KMS-11 (cell line): ENCODE measurements at regions not wholly inside any gene's neighbourhood (a gene's known extent, or its start where the extent isn't known, plus 50 kb on each side); places are given as distances from the start of the nearest gene placed in this dataset.
"Not testable (repeated sequence)": the region's sequence is repeated elsewhere in the genome, so short reads cannot be mapped to it uniquely, and the experiment has no call there.

Experiments
- H2AFZ ChIP-seq: fragments of 200-600 bp; sonication (generic); 2 replicates; pipeline ENCODE4 v1.6.1; 2016; ENCODE audit warnings: antibody characterized with exemption, mixed run types, low read depth
- H3K27ac ChIP-seq: fragments of 200-600 bp; sonication (generic); 2 replicates; pipeline ENCODE4 v1.6.1; 2016; ENCODE audit warnings: mild to moderate bottlenecking, mixed run types
- H3K27me3 ChIP-seq: fragments of 200-600 bp; sonication (generic); 2 replicates; pipeline ENCODE4 v1.6.1; 2017; ENCODE audit warnings: mild to moderate bottlenecking, low read depth, mixed run types, moderate library complexity; ENCODE audit not compliant: insufficient read depth
- H3K36me3 ChIP-seq: fragments of 200-600 bp; sonication (generic); 2 replicates; pipeline ENCODE4 v1.6.1; 2017; ENCODE audit warnings: mild to moderate bottlenecking, mixed run types; ENCODE audit not compliant: insufficient read depth
- H3K4me1 ChIP-seq: fragments of 200-600 bp; sonication (generic); 2 replicates; pipeline ENCODE4 v1.6.1; 2016; ENCODE audit warnings: mild to moderate bottlenecking, low read depth, mixed run types; ENCODE audit not compliant: poor library complexity, severe bottlenecking
- H3K4me2 ChIP-seq: fragments of 200-600 bp; sonication (generic); 2 replicates; pipeline ENCODE4 v1.7.0; 2016; ENCODE audit warnings: mild to moderate bottlenecking, mixed run types
- H3K4me3 ChIP-seq: fragments of 200-600 bp; sonication (generic); IDR thresholded peaks from 2 replicates; pipeline ENCODE4 v1.6.1; 2017; ENCODE audit warnings: low read depth, low read length, mixed read lengths; ENCODE audit not compliant: insufficient read depth
- H3K79me2 ChIP-seq: fragments of 200-600 bp; sonication (generic); 2 replicates; pipeline ENCODE4 v1.6.1; 2016; ENCODE audit warnings: low read depth, mixed run types; ENCODE audit not compliant: insufficient read depth
- H3K9ac ChIP-seq: fragments of 200-600 bp; sonication (generic); 2 replicates; pipeline ENCODE4 v1.6.1; 2016; ENCODE audit warnings: mild to moderate bottlenecking, mixed run types
- H4K20me1 ChIP-seq: fragments of 200-600 bp; sonication (generic); 2 replicates; pipeline ENCODE4 v1.6.1; 2016; ENCODE audit warnings: mild to moderate bottlenecking, mixed run types; ENCODE audit not compliant: insufficient read depth
- TF ChIP-seq, protein P1 (sequence below): fragments of 200-600 bp; sonication (generic); conservative IDR thresholded peaks from 2 replicates; pipeline ENCODE4 v1.6.1; 2017; ENCODE audit warnings: low read depth, mild to moderate bottlenecking, antibody characterized with exemption, low read length, moderate library complexity, mixed read lengths

- TF ChIP-seq, protein P1, sequence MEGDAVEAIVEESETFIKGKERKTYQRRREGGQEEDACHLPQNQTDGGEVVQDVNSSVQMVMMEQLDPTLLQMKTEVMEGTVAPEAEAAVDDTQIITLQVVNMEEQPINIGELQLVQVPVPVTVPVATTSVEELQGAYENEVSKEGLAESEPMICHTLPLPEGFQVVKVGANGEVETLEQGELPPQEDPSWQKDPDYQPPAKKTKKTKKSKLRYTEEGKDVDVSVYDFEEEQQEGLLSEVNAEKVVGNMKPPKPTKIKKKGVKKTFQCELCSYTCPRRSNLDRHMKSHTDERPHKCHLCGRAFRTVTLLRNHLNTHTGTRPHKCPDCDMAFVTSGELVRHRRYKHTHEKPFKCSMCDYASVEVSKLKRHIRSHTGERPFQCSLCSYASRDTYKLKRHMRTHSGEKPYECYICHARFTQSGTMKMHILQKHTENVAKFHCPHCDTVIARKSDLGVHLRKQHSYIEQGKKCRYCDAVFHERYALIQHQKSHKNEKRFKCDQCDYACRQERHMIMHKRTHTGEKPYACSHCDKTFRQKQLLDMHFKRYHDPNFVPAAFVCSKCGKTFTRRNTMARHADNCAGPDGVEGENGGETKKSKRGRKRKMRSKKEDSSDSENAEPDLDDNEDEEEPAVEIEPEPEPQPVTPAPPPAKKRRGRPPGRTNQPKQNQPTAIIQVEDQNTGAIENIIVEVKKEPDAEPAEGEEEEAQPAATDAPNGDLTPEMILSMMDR = no peak
- Histone ChIP-seq H3K4me2 (no peak overlapping the region), H2AFZ (no peak overlapping the region), H3K36me3 (no peaks in the 10 kb centered on the region), H3K4me3 (no peak overlapping the region), H3K9ac (no peak overlapping the region), H3K4me1 (no peaks in the 10 kb centered on the region), H4K20me1 (no peaks in the 10 kb centered on the region), H3K27ac (no peak overlapping the region), H3K79me2 (no peaks in the 10 kb centered on the region), H3K27me3 (no peaks in the 10 kb centered on the region)
Measured at GRCh38 chr2:13696601-13697000, 935.9 kb upstream of the LRATD1 start.

DNA sequence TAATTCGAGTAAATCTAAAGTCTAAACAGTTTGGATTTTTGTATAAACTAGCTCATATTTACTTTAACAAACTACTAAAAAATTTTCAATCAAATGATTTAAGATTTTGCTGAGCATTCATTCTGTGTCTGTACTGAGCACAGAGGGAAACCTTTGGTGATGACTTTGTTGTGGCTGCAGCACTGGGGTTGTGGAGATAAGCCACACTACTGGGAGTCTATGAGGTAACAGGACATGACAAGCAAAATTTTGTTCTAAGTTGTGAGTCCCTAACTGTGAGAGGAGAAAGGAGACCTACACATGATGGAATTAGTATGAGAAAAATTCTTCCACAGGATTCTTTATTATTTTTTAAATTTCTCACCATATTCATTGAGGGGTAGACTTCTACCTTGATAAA is 933.7 kb upstream of the LRATD1 start:
- no peak overlapping the region for H3K27ac ChIP-seq
- no peak overlapping the region for H3K4me3 ChIP-seq
- H3K79me2 ChIP-seq = no peaks in the 10 kb centered on the region
- H2AFZ ChIP-seq = no peak overlapping the region
- H3K9ac ChIP-seq = no peak overlapping the region
- H3K4me1 ChIP-seq = no peaks in the 10 kb centered on the region
- no peaks in the 10 kb centered on the region for H3K36me3 ChIP-seq
- TF ChIP-seq, protein P1 = no peak
- no peaks in the 10 kb centered on the region for H4K20me1 ChIP-seq
- H3K27me3 ChIP-seq = no peaks in the 10 kb centered on the region
- H3K4me2 ChIP-seq = no peak overlapping the region

- not testable (repeated sequence) for H4K20me1 ChIP-seq, H3K27ac ChIP-seq, H3K36me3 ChIP-seq, H3K79me2 ChIP-seq, H3K4me2 ChIP-seq, H3K4me3 ChIP-seq, H3K27me3 ChIP-seq, H3K9ac ChIP-seq, H3K4me1 ChIP-seq, H2AFZ ChIP-seq
Measured at GRCh38 chr2:13699939-13700338, 932.6 kb upstream of the LRATD1 start.

DNA sequence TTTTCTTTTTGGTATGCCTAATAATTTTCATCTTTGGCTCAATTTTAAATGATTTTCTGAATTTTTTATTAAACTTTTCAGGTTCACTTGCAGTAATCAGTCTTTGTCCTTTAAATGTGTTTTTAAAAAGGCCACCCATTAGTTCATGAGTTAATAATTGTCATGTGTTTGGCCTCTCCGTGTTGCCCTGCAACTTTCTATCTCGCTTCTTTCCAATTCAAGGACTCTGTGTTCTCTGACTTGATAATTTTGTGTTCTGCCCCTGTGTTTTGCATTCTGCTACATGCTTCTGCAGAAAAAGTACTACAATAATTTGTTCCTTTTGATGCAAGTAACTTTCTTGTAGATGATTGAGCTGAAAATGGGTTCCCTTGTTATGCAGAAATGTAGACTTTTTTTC is 921.4 kb upstream of the LRATD1 start:
- Histone ChIP-seq H3K4me2 (no peak overlapping the region), H3K27me3 (no peaks in the 10 kb centered on the region), H3K9ac (no peak overlapping the region), H3K79me2 (no peaks in the 10 kb centered on the region), H3K4me1 (no peaks in the 10 kb centered on the region), H3K36me3 (no peaks in the 10 kb centered on the region), H3K27ac (no peak overlapping the region), H3K4me3 (no peak overlapping the region), H4K20me1 (no peaks in the 10 kb centered on the region), H2AFZ (no peak overlapping the region)
- TF ChIP-seq, protein P1 = no peak

- Histone ChIP-seq H3K9ac (no peak overlapping the region), H2AFZ (no peak overlapping the region), H3K36me3 (no peaks in the 10 kb centered on the region), H3K27me3 (no peaks in the 10 kb centered on the region), H4K20me1 (no peaks in the 10 kb centered on the region), H3K79me2 (no peaks in the 10 kb centered on the region), H3K4me3 (no peak overlapping the region), H3K27ac (no peak overlapping the region), H3K4me1 (no peaks in the 10 kb centered on the region), H3K4me2 (no peak overlapping the region)
- TF ChIP-seq, protein P1 = no peak
Measured at GRCh38 chr2:13714466-13714865, 918.1 kb upstream of the LRATD1 start.
